NCI-H2171 (cell line): ENCODE measurements at regions not wholly inside any gene's neighbourhood (a gene's known extent, or its start where the extent isn't known, plus 50 kb on each side); places are given as distances from the start of the nearest gene placed in this dataset.

ENCODE experiments used
- DNase-seq: peaks from one replicate; lab custom pipeline; 2025; lab: John Stamatoyannopoulos, UW

DNA sequence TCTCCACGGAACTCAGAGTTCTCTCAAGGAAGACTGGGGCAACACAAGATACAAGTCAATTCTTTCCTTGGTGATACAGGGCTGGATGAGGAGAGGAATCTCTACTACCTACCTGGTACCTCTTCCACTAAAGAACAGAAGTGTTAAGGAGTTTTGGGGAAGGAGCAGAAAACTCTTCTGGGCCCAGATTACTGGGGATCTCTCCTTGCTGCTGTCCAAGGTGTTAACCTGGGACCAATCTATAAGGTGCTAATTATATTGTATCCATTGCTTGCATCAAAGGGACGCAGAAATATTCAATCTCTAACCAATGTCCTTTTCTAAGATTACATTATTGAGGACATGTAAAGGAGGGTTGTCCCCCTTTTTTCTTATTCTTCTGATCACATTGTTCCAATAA lies 1102.5 kb downstream of the AMY1C start:
- DNase-seq = no peak

DNA sequence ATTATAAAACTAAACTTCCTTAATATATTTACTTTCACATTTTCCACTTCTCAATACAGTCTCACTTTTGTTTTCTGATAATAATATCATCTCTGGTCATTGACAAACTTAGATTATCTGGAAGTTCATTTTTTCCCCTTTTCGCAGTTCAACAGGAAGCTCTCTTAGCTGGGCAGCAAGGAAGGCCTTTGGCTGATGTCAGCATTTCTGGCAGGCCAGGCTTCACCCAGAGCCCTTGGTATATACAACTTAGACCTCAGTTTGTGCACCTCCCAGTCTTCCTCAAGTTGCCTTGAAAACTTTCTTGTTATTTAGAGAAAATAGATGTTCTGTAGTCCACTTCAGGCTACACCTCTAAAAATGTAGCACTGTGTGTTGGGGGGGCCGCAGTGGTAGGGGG lies 1103.6 kb downstream of the AMY1C start:
- DNase-seq = no peak

DNA sequence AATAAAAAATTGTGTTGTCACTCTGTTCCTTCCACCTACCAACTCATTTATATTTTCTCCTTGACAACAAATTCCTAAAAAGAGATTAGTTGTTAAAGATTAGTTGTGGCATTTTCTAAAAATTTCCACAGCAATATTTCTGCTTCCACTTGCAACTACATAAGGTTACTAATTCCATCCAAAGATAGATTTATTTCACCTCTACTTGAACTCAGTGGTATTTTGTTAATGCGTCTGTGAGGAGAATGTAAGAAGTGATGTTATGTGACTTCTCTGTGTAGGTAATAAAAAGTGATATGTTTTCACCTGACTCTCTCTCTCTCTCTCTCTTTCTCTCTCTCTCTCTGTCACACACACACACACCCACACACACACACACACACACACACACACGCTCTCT lies 1104.8 kb downstream of the AMY1C start:
- no peak for DNase-seq

DNA sequence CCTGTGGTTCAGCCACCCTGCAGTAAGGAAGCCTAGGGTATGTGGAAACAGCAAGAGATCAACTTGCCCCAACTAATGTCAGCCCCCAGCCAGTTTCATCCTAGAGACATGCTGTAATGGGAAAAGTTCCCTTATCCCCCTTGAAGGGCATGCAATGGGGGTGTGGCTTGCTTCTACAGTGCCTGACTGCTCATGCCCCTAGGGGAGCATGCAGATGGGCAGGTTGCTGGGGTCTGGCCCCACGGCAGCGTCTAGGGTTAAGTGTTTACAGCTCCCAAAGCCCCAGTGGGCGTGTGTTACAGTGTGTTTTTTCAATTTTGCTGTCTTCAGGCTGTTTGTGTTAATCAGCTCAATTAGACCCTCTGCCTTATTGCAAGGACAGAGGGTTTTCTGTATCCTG lies 1105.9 kb downstream of the AMY1C start:
- DNase-seq = peak; percentile 80

DNA sequence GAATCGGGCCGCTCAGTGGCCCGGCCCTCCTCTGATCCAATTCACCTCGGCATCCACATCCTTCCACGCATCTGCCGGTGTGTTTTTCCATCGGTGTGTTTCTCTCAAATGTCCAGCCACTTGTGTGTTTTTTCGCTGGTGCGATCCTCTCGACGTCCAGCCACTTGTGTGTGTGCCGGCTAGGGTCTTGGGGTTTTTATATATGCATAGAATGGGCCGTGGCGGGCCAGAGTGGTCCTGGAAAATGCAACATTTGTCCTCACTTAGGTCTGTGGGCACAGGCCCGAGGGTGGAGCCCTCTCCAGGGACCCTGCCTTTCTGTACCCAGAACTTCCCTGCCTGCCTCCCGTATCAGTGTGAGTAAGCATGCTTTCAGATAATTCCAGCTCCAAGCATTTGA lies 1106.4 kb downstream of the AMY1C start:
- DNase-seq = no peak

DNA sequence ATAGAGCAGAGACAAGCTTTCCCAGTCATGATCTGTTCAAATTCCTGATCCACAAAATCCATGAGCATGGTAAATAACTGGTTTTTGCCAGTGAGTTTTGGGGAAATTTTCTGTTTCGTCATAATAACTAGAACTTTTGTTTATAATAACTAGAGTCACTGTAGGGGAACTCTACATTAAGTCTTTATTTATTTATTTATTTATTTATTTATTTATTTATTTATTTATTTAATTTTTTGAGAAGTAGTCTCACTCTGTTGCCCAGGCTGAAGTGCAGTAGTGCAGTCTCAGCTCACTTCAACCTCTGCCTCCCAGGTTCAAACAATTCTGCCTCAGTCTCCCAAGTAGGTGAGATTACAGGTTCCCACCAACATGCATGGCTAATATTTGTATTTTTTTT lies 1106.8 kb downstream of the AMY1C start:
- no peak for DNase-seq

DNA sequence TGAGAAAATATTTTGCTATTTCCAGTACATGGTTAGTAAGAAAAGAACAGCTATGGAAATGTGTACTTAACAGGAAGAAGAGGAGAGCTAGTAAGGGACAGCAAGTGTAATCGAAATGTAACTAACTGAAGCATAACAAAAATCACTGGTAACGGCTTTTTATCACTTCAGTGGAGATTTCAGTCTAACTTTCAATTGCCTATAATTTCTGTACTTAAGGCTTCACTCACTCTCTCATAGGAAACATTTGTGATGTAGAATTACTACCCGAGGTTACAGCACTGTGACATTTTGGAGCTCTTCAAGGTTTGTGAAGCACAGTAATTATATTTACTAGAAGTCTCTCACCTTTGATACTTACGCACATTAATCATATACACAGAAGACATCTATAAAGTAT lies 1119.1 kb downstream of the AMY1C start:
- DNase-seq = no peak

DNA sequence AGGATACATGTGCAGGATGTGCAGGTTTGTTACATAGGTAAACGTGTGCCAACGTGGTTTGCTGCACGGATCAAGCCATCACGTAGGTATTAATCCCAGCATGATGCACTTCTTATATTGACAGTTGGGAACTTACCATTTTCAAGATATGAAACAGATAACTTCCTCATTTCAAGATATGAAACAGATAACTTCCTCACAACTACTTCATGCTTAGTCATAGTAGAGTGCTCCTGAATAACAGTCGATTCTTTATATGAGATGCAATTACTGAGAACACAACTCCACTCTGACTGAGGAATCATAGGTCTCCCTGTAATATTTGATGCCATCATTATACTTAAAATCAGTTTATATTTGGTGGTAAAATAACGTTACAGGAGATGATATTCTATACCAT lies 1124.3 kb downstream of the AMY1C start:
- DNase-seq = no peak

DNA sequence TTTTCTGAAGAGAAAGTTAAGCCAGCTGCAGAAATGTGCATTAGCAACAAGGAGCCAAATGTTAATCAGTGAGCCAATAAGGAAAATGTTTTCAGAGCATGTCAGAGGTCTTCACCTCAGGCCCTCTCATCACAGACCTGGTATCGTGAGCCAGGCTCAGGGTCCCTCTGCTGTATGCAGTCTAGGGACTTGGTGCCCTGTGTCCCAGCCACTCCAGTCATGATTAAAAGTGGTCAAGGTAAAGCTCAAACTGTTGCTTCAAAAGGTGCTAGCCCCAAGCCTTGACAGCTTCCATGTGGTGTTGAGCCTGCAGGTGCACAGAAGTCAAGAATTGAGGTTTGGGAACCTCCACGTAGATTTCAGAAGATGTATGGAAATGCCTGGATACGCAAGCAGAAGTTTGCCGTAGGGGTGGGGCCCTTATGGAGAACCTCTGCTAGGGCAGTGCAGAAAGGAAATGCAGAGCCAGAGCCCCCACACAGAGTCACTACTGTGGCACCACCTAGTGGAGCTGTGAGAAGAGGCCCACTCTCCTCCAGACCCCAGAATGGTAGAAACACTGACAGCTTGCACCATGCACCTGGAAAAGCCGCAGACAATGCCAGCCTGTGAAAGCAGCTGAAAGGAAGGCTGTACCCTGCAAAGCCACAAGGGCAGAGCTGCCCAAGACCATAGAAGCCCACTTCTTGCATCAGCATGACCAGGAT lies 1128.7 kb downstream of the AMY1C start:
- no peak for DNase-seq

DNA sequence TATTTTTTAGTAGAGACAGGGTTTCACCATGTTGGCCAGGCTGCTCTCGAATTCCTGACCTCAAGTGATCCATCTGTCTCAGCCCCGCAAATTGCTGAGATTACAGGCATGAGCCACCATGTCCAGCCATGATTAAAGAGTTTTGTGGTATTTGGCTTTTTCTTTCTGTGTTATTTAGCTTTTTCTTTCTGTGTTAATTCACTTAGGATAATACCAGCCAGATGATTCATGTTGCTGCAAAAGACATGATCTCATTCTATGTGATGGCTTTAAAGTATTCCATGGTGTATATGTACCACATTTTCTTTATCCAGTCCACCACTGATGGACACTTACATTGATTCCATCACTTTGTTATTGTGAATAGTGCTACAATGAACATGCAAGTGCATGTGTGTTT lies 1135.2 kb downstream of the AMY1C start:
- no peak for DNase-seq

DNA sequence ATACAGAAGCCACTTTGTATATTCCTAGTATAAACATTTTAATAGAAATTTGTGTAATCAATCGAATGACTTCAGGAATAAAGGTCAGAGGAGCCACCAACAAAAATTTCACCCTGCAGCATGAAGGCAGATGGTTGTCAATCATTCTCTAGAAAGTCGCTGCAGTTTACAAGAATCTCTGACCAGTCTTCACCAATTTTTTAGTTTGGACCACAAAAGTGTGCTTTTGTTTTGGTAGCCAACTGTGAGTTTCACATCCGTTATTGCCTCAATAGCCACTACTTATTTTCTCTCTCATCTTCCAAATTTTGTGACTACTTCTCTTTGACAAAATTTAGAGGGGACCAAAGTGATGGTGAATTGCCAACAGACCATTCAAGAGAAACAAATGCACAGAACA lies 1155.6 kb downstream of the AMY1C start:
- no peak for DNase-seq

DNA sequence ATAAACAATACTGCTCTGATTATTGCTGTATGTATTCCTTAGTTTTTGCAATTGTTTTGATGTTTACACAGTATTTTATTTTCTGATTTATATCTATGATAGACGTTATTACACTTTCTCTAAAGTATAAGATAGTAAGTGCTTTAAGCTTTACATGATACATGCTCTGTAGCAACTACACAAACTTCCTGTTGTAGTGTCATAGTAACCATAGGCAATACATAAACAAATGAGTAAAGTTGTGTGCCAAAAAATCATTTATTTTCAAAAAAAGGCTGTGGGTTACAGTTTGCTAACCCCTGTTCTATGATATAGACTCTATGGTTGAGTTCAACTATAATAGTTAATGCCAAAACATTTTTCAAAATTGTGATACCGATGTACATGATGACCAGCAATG lies 1156.4 kb downstream of the AMY1C start:
- DNase-seq = no peak

DNA sequence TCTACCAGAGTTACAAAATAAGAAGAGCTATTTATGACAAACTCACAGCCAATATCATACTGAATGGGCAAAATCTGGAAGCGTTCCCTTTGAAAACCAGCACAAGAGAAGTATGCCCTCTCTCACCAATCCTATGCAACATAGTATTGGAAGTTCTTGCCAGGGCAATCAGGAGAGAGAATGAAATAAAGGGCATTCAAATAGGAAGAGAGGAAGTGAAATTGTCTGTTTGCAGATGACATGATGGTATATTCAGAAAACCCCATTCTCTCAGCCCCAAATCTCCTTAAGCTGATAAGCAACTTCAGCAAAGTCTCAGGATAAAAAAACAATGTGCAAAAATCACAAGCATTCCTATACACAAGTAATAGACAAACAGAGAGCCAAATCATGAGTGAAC lies 1169.5 kb downstream of the AMY1C start:
- no peak for DNase-seq

DNA sequence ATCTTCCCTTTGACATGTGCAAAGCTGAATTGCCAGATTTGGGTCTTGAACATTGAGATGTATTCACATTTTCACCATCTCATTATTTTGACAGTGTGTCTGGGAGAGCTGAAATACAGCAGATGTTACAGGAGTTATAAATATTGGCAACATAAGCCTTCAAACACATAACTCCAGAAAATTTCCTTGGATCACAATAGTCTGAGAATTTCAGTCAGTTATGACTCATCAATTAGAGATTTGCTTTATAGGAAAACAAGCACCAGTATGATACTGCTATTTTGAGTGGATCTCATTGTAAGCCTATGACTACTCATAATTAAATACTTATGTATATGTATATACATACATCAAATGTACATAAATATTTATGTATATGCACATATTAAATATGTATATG lies 1171.8 kb downstream of the AMY1C start:
- DNase-seq = no peak

DNA sequence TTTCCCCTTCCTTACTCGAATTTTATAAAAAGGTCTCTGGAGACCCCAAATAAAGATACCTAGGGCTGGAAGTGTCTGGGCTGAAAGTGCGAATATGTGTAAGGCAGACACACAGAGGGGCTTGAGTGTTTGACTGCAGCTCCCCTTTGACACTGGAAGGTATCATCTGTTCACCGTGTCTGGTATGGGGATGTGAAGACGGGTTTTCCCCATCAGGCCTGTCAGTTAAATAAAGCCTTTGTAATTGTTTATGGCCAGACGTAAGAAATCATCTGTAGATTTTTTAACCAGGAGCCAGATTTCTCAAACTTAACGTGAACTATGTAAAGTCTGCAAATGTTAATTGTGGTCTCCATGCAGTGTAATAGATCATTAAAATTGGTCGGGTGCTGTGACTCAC lies 1173.4 kb downstream of the AMY1C start:
- no peak for DNase-seq

DNA sequence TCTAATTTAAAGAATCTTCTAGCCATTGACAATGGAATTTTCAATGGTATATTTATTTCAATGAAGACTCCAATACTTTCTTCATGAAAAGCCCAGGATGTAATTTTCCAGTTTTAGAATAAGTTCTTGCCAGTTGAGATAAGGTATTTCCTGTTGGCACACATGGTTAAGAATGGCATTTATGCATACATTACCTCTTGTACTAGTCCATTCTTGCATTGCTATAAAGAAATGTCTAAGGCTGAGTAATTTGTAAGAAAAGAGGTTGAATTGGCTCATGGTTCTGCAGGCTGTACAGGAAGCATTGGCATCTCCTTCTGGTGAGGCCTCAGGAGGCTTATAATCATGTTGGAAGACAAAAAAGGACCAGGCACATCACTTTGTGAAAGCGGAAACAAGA lies 1179.6 kb downstream of the AMY1C start:
- DNase-seq = no peak

DNA sequence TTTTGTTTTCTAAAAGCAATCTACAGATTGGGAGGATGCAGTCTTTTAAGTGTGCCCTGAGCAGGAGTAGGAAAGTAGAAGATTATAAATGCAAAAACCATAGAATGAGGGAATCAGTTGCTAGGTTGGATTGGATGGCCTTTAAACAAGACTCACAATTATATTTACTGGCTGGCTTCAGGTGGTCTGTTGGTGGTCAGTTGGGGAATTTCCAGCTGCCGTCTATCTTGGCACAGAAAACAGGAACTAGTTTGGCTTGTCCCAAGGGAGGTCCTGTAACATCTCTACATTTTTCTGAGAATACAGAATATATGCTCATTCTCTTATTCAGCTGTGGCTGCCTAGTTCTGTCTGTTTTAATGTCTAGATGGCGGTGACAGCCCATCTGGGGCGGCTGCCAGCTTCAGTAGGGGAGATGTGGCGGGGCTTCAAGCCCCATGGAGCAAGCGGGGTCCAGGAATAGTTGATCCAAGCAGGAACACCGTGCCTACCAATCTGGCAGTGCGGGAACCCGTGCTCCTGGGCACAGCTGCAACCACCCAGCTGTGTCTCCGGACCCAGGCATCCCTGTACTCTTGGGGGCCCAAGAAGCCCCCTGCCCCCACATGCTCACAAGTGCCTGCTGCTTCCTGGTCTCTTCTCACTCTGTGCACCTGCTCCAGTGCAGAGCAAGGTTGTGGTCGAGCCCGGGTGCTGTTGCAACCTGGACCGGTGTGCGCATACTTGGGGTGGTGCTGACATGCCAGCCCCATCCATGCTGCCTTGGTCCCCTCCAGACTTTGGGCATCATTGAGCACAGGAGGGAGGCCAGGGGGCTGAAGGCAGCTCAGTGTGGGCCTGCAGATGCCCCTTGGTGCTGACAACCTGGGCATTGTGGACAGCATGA lies 1182.6 kb downstream of the AMY1C start:
- DNase-seq = no peak

DNA sequence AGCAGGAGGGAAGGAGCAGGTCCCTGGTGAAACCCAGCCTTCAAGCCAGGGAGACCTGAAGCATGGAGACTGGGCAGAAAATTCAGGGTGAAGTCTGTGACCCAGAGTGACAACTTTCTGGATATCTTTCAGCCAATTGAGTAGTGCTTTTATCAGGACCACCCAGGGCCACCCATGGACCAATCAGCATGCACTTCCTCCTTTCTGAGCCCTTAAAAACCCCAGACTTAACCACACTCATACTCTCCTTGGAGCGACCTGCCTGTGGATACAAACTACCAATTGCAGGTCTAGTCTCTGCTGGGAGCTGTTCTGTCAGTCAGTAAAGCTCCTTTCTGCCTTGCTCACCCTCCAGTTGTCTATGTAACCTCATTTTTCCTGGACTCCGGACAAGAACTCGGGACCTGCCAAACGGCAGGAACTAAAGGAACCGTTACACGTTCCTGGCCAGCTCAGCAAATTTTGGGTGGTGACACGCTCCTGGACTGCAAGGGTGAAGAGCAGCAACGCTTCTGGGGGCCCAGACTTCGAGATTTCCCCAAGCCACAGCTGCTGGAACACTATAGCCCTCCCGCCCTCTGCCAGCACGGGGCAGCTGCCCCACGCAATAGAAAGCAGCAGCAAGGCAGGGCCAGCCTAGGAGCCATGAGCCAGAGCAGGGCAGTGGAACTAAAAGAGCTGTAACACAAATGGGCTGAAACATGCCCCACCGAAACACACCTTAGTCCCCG lies 1183.4 kb downstream of the AMY1C start:
- no peak for DNase-seq

DNA sequence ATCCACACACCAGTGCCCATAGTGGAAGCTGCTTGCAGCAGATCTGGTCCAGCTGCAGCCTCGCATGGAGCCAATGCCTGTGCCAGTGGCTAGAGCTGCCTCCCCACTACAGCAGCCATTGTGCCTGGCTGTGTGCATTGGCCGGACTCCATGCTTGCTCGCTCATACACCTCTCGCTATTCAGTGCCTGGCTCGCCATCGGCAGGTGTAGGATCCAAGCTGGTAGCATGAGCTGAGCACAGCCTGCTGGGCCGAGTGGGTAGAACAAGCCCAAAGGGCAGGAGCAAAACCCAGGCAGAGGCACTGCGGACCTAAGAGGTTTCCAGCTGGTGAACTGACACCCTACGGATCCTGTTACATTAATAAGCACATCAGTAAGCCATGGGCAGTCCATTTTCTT lies 1184.1 kb downstream of the AMY1C start:
- no peak for DNase-seq

DNA sequence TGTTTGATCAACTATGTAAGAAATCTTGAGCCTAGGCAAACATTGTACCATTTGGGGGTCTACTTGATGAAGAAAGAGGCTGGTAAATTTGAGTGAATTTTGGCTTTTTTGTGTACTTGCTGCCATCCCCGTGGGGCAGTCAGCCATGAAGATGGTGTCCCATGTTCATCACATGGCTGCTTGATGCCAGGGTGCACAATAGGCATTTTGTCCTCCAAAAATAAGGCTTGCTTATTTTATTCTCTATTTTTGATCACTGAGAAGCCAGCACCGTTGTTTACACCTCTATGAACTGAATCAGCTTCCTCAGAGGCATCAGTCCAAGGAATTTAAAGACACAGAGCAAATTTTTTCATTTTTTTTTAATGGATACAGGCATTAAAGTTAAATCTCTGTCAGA lies 1195.7 kb downstream of the AMY1C start:
- no peak for DNase-seq

DNA sequence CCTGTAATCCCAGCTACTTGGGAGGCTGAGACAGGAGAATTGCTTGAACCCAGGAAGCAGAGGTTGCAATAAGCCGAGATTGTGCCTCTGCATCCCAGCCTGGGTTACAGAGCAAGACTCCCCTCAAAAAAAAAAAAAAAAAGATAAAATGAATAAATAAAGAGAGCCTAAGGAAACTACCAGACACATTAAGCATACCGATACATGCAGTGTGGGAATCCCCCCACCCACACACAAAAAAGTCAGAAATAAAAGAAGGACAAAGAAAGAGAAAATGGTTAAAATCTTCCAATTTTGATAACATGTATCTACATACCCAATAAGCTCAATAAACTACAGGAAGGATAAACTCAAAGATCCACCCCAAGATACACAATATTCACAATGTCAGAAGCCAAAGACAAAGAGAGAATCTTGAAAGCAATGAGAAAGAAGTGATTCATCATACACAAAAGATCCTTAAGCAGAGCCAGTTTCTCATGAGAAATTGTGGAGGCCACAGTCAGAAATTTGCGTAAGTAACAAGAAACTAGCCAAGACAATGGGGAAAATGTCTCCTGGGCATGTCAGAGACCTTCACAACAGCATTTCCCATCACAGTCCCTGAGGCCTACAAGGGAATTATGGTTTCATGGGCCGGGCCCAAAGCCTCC lies 1197.0 kb downstream of the AMY1C start:
- DNase-seq = no peak

DNA sequence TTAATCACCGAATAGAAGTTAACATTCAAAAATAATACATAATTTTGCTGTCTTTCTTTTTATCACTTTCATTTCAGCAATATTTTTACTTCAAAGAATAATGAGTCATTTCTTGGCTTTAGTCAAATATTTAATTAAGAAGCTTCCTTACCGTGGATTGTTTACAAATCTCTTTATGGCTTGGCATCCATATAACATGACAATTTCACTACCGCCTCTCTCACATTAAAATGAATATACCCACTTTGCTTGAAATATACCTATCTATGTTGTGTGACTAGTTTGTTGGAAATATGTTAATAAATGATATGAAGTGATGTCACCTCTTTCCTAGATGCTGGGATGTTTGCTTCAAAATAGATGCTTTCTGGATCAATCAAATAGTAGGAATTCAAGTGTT lies 1203.9 kb downstream of the AMY1C start:
- no peak for DNase-seq
